HEK293T (cell line): ENCODE measurements at regions not wholly inside any gene's neighbourhood (a gene's known extent, or its start where the extent isn't known, plus 50 kb on each side); places are given as distances from the start of the nearest gene placed in this dataset.

Source experiments
- ARNT ChIP-seq: fragments of 450-650 bp; IDR thresholded peaks from 2 replicates; pipeline ENCODE4 v1.6.1; 2017; ENCODE audit warnings: mild to moderate bottlenecking
- BHLHE40 ChIP-seq: fragments of 450-650 bp; IDR thresholded peaks from 2 replicates; pipeline ENCODE4 v1.6.1; 2016; ENCODE audit warnings: mild to moderate bottlenecking, moderate library complexity, borderline replicate concordance
- ELF4 ChIP-seq: fragments of 450-650 bp; IDR thresholded peaks from 2 replicates; pipeline ENCODE4 v1.6.1; 2017; ENCODE audit warnings: antibody characterized with exemption
- FOXA1 ChIP-seq: fragments of 450-650 bp; IDR thresholded peaks from 2 replicates; pipeline ENCODE4 v1.6.1; 2016; ENCODE audit warnings: mild to moderate bottlenecking
- FOXK2 ChIP-seq: fragments of 450-650 bp; IDR thresholded peaks from 2 replicates; pipeline ENCODE4 v1.6.1; 2016; ENCODE audit warnings: mild to moderate bottlenecking
- FOXM1 ChIP-seq: fragments of 450-650 bp; IDR thresholded peaks from 2 replicates; pipeline ENCODE4 v1.6.1; 2017; ENCODE audit warnings: mild to moderate bottlenecking, borderline replicate concordance
- HDGF ChIP-seq: fragments of 450-650 bp; IDR thresholded peaks from 2 replicates; pipeline ENCODE4 v1.6.1; 2017; ENCODE audit warnings: antibody characterized with exemption, borderline replicate concordance
- L3MBTL2 ChIP-seq: fragments of 450-650 bp; conservative IDR thresholded peaks from 2 replicates; pipeline ENCODE4 v1.6.1; 2016; ENCODE audit warnings: mild to moderate bottlenecking
- NFRKB ChIP-seq: fragments of 450-650 bp; IDR thresholded peaks from 2 replicates; pipeline ENCODE4 v1.6.1; 2016; ENCODE audit warnings: mild to moderate bottlenecking, moderate library complexity
- SP1 ChIP-seq: fragments of 450-650 bp; IDR thresholded peaks from 2 replicates; pipeline ENCODE4 v1.6.1; 2017
- SUZ12 ChIP-seq: fragments of 450-650 bp; IDR thresholded peaks from 2 replicates; pipeline ENCODE4 v1.6.1; 2016; ENCODE audit warnings: mild to moderate bottlenecking
- TARDBP ChIP-seq: fragments of 450-650 bp; IDR thresholded peaks from 2 replicates; pipeline ENCODE4 v1.6.1; 2016
- ZNF384 ChIP-seq: fragments of 450-650 bp; IDR thresholded peaks from 2 replicates; pipeline ENCODE4 v1.6.1; 2016
- TF ChIP-seq, protein P1 (sequence below): fragments of 450-650 bp; IDR thresholded peaks from 2 replicates; pipeline ENCODE4 v1.6.1; 2016

DNA sequence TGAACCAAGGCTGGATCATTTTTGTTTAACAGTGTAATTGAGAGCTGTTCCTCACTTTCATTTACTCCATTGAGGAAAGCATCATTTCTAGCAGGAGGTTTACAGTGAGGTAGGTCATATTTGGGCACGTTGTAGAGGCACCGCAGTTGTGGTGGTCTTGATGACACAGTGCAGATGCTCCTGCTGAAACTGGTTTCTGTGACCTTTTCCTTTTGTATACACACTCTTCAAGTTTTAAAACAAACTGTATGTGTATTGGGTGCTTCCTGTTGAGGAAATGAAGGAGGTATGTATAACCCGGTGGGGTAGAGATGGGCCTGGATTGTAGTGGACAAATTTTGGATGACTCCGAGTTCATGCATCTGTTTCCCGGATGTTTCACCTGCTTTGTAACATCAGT, 456.3 kb upstream of the RGS6 start:
- TF ChIP-seq FOXM1 (no peak), HDGF (no peak), FOXK2 (no peak), ZNF384 (no peak), SP1 (no peak), ARNT (no peak), BHLHE40 (no peak), ELF4 (no peak), FOXA1 (no peak), SUZ12 (no peak), NFRKB (no peak), TARDBP (no peak), L3MBTL2 (no peak)
- TF ChIP-seq, protein P1, sequence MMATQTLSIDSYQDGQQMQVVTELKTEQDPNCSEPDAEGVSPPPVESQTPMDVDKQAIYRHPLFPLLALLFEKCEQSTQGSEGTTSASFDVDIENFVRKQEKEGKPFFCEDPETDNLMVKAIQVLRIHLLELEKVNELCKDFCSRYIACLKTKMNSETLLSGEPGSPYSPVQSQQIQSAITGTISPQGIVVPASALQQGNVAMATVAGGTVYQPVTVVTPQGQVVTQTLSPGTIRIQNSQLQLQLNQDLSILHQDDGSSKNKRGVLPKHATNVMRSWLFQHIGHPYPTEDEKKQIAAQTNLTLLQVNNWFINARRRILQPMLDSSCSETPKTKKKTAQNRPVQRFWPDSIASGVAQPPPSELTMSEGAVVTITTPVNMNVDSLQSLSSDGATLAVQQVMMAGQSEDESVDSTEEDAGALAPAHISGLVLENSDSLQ: no peak
